HG03520 (cell line): ENCODE measurements at regions not wholly inside any gene's neighbourhood (a gene's known extent, or its start where the extent isn't known, plus 50 kb on each side); places are given as distances from the start of the nearest gene placed in this dataset.
A peak's percentile ranks its signal among the peaks of the same experiment; 100 is the strongest.

Source experiments
- ATAC-seq: cut with Tn5 transposase; IDR thresholded peaks from one replicate; pipeline ENCODE4 v1.9.1; 2021; ENCODE audit warnings: mild to moderate bottlenecking, moderate library complexity; ENCODE audit not compliant: unreplicated experiment

GRCh38 chr5:85168474-85168873 is 783.8 kb upstream of the EDIL3 start:
- no peak for ATAC-seq

DNA sequence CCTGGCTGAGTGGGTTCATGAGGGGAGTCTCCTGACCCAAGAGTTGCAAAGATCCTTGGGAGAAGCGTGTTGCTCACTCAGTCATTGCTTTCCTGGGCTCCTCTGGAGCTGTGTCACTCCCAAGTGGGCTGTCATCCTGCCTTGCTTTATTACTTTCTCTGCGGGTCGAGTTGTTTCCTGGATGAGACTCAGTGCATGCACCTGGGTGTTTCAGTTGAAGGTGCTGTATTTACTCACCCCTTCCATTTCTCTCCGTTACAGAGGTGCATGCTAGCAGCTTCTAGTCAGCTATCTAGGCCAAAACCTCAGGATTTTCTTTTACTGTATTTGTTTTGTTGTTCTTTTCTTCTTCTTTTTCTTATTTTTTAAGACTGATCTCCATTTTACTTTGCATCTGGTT is 785.5 kb upstream of the EDIL3 start:
- ATAC-seq = no peak

DNA sequence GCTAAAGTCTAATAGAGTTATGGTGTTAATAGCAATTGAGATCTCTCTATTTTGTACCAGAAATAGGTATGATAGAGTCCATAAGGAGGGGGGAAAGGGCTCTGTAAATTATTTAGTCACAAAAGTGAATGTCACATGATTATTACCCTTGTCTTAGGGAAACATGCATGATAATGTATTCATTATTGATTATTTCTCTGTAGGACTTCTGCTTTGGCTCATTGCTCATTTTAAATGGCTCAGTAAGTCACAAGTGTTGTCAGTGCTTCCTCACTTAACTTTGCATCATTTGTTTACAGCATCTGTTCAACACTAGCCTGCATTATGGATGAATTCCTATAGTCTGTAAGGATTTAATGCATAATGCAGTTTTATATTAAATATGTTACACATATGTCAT is 788.8 kb upstream of the EDIL3 start:
- no peak for ATAC-seq

GRCh38 chr5:85182344-85182743 is 797.7 kb upstream of the EDIL3 start:
- ATAC-seq = no peak

DNA sequence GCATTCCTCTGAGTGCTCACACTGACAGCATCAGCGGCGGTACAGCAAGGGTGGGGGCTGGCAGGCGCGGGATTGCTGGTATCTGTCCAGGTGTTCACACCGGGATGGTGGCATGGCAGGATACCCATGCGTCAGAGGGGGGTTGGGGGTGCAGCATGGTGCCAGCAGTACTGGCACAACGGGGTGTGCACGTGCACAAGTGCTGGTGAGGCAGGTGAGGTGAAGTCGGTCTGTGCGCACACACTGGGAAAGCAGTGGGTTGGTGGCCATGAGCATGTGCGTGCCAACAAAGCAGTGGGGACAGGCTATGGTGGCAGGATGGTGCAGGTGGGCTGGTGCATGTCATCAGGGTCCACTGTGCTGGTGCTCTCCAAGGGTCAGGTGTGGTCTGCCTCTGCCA is 819.6 kb upstream of the EDIL3 start:
- ATAC-seq = no peak

DNA sequence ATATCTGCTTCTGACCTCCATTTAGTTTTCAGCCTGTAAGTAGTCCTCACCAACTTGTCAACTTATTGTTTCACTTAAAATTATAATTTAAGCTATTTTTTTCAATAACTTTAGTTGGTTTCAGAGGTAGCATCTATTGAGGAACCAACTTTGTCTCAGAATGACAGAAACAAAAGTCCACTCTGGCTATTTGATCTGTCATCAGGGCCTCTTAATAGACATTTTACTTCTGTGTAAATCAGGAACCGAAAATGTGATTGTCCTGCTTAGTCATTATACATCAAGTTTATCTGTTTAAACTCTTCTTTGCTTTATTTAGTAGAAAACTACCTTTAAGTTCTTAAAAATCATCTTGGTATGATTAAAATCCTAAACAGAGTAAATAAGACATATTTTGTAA is 820.8 kb upstream of the EDIL3 start:
- no peak for ATAC-seq

- ATAC-seq = no peak
Measured at GRCh38 chr5:85225388-85225787, 840.7 kb upstream of the EDIL3 start.

DNA sequence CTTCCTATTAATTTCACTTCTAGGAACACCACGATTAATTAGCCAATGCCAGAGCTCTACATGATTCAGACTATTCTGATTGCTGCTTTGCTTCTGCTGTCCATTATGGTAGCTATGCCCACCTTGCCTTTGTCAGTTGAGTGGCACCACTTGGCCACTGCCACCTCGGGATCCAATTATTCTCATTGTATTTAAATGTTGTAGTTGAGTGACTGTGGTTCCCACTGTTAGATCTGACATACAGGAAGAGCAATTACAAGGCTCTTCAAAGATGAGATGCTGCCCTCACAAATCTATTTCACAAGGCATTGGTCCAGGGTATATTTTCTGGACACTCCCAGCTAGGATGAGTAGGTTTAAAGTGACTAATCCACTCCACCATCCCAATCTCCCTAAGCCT is 864.5 kb upstream of the EDIL3 start:
- ATAC-seq = no peak

DNA sequence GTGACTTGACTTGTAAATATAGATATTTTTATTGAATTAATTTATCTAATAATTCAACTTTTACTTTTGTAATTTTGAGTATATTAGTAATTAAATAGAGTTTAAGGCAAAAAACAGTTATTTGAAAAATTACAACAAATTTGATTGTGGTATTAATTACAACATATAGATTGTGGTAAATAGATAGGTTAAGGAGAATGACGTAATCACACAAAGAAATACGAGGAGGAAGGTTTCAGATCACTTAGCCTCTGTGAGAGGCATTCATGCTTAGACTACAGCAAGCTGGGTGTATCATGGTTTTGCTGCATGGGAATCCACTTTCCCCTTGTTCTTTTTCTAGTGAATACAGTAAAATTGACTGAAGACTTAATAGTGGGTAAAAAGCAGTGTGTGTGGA is 878.4 kb upstream of the EDIL3 start:
- no peak for ATAC-seq

- no peak for ATAC-seq
Measured at GRCh38 chr5:85266692-85267091, 882.0 kb upstream of the EDIL3 start.

DNA sequence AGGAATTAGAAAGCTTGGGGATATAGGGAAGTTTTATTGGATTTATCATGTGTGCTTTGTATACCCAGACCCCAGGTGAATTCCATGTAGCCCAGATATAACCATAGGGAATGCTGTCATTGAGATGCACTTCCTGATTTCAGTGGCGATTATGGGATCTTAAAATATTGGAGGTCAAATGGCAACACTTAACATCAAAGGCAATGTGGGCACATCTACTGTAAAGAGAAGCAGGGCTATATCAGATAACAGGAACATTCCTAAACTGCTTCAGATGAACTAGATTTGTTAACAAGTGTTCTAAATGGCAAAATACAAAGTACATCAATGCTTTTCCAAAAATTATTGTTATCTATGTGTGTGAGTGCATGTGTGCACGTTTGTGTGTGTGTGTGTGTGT is 883.5 kb upstream of the EDIL3 start:
- ATAC-seq = no peak

DNA sequence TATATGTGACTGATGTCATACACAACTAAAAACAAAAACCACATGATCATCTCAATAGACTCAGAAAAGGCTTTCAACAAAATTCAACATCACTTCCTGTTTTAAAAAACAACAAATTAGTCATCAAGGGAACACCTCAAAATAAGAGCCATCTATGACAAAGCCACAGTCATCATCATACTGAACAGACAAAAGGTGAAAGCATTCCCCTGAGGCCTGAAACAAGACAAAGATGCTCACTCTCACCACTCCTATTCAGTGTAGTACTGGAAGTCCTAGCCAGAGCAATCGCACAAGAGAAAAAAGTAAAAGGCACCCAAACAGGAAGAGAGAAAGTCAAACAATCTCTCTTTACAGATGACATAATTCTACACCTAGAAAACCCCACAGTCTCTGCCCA is 893.5 kb upstream of the EDIL3 start:
- ATAC-seq = peak; percentile 79

GRCh38 chr5:85288914-85289313 is 904.2 kb upstream of the EDIL3 start:
- ATAC-seq = no peak

DNA sequence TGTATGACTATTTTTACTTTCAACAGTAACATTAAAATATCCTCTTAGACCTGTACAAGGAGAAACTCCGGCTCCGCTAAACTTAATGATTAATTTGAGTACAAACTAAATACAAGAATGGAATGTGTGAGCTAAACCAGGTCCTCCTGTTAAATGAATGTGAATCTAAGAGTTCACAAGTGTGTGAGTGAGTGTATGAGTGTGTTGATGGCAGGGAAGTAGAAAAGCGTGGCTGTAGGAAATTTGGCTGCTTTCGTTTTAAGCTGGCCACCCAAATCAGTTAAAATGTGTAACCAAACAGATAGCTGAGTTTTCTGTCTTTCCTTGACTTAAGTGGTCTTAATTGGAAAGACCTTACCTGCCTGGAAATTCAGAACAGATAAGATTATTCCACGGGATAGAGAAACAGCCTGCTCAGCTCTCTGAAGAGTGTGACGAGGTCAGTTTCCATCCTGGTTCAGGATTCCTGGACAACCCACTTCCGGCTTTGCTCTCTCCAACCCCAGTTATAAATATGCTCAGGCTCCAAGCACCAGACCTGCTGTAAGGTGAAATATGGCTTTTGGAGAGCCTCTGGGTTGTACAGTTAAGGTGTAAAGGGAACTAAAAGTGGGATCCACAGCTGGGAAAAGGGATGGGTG is 908.6 kb upstream of the EDIL3 start:
- no peak for ATAC-seq

DNA sequence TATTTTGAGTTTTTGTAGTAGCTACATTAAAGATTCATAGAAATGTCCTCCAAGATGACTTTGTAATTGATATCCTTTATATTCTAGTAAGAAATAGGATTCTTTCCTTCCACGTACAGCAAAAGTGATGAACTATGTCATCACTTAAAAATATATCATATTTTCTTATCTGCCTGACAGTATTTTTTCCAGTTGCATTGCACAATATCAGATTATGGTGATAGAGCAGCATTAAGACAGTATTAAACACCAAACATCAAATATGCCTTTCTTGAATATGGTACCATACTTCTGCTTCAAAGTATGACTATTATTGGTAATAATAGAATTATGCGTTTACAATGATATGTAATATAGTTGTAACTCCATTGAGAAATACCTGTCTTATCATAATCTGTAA is 919.8 kb upstream of the EDIL3 start:
- no peak for ATAC-seq

DNA sequence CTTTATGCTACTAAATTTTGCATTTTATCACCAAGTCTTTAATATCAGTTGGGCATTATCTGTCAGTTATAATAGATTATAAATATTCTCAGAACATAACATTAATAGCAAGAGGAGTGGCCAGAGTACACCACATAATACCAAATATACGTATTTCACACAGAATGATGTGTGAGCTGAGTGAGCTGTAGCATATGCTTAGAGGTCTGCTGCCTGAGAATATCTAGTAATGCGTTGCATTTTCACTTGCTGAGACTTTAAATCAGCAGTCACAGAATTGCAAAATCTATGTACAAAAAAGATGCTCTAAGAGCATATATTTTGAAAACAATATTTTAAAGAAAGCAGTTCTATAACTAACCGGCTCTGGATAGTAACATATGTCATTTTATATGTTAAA is 921.1 kb upstream of the EDIL3 start:
- ATAC-seq = no peak

- ATAC-seq = no peak
Measured at GRCh38 chr5:85311536-85311935, 926.9 kb upstream of the EDIL3 start.

DNA sequence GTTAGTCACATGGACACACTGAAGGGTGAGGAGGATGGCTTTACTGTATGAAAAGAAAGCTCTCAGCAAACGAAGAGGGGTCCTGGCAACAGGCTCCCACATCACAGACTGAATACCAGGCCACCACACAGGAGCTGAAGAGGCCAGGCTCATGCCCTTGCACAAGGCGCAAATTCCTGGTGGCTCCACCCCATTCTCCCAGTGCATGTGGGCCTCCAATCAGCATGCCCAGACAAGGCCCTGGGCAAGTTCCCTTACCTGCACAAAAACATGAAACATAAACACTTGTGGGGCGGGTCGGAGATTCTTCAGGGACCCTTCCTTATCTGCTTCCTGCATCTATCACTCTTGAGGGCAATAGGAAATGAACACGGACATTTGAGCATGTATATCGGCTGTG is 935.8 kb upstream of the EDIL3 start:
- no peak for ATAC-seq

DNA sequence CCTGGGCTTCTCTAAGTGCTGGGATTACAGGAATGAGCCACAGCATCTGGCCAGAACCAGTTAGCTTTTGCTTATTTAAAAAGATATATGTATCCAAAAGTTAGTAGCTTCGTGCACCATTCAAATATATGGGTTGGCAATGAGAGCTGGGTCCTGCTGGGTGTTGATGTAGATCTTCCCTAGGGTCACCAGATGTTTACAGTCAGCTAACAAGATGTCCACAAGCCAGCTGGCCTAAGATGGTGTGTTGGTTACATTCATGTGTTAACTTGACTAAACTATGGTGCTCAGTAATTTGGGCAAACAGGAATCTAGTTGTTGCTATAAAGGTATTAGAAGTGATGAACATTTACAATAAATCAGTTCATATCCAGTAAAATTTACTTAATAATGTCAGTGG is 948.6 kb upstream of the EDIL3 start:
- ATAC-seq = no peak

GRCh38 chr5:85337435-85337834 is 952.8 kb upstream of the EDIL3 start:
- no peak for ATAC-seq

- ATAC-seq = no peak
Measured at GRCh38 chr5:85340790-85341189, 956.1 kb upstream of the EDIL3 start.

GRCh38 chr5:85345818-85346217 is 961.1 kb upstream of the EDIL3 start:
- no peak for ATAC-seq

DNA sequence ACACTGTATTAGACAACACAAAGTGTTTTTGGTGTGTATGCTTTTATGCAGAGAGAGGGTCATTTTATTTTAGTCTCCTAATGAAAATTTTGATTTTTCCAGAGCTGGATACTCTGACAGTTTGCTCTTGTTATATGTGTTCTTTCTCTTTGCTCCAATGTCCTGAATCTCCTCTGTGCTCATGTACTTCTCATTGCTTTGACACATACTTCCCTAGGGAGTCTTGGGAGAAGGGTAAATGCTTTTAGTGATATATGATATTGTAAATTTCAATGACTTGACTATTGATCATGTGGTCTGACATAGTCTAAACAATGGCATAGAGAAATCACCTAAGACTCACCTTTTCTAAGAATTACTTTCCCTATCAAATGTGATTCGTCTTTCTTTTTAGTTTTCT is 972.6 kb upstream of the EDIL3 start:
- no peak for ATAC-seq

- ATAC-seq = no peak
Measured at GRCh38 chr5:85375525-85375924, 990.8 kb upstream of the EDIL3 start.
